ENCODE measurements at regions not wholly inside any gene's neighbourhood (a gene's known extent, or its start where the extent isn't known, plus 50 kb on each side); places are given as distances from the start of the nearest gene placed in this dataset.

- no peak for DNase-seq (ENCODE audit: low read depth, low spot score)
- H3K4me3 ChIP-seq (ENCODE audit: low read length) = no peak overlapping the region
Observed at GRCh38 chr9:126198854-126199253, 127.8 kb upstream of the MVB12B start.

DNA sequence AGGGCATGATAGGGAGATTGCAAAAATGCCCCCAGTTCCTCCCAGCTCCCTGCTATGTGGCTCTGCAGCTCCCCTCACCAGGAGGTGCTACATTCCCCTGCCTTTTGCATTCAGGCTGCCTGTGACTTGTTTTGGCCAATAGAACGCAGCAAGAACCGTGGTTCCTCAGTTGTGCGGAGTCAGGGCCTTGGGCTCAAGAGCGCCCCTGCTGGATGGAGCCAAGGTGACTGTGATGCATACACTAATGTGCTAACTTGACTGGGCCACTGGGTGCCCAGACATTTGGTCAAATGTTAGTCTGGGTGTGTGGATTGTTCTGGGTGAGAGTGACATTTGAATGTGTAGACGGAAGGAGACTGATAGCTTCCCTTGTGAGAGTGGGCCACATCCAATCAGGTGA, 123.3 kb upstream of the MVB12B start:
- H3K4me3 ChIP-seq (ENCODE audit: low read length) = no peak overlapping the region
- no peak for DNase-seq (ENCODE audit: low read depth, low spot score)

DNA sequence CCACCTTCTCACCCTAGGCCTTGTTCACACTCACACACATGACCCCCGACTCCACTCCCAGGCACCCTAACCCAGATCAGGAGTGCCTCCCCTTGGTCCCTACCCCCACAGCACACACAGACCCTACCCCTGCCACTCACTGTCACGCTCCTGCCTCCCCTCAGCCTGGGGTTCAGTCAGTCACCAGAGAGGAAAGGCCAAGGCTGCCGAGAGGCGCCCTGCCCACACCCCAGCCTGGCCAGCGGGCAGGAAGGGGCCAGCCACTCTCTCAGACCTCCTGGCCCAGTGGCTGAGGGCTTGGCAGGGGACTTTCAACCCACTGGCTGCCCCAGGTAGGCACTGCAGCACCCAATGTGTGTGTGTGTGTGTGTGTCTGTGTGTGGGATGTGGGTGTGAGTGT, 122.4 kb upstream of the MVB12B start:
- no peak overlapping the region for H3K4me3 ChIP-seq (ENCODE audit: low read length)
- DNase-seq (ENCODE audit: low read depth, low spot score) = no peak

DNA sequence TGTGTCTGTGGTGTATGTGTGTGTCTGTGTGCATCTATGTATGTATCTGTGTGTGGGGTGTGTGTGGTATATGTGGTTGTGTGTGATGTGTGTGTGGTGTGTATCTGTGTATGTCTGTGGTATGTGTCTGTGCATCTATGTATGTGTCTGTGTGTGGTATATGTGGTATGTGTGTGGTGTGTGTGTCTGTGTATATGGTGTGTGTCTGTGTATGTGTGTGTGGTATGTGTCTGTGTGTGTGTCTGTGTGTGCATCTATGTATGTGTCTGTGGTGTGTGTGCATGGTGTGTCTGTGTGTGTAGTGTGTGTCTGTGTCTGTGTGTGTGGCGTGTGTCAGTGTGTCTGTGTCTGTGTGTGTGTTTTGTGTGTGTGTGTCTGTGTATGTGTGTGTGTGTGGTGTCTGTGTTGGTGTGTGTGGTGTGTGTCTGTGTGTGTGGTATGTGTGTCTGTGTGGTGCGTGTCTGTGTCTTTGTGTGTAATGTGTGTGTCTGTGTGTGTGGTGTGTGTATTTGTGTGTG, 121.9 kb upstream of the MVB12B start:
- no peak for DNase-seq (ENCODE audit: low read depth, low spot score)
- no peak overlapping the region for H3K4me3 ChIP-seq (ENCODE audit: low read length)

GRCh38 chr9:126205265-126205664, 121.4 kb upstream of the MVB12B start:
- no peak for DNase-seq (ENCODE audit: low read depth, low spot score)
- H3K4me3 ChIP-seq (ENCODE audit: low read length) = no peak overlapping the region

- DNase-seq (ENCODE audit: low read depth, low spot score) = no peak
- no peak overlapping the region for H3K4me3 ChIP-seq (ENCODE audit: low read length)
Observed at GRCh38 chr9:126205845-126206498, 120.7 kb upstream of the MVB12B start.

DNA sequence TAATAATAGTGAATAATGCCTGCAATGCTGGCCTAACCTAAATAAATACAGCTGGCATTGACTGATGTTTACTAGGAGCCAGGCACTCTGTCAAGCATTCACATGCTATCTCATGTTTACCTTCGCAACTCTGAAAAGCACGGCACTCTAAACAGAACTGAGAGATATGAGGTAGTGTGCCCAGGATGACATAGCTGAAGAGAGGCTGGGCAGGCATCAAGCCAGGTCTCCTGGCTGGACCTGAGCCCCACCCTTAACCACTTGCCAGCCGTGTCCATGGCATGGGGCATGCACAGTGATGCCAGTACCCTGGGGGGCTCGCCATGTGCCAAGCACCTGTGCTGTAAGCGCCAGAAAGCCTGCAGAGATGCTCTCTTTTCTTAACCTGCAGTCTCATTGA, 119.4 kb upstream of the MVB12B start:
- no peak overlapping the region for H3K4me3 ChIP-seq (ENCODE audit: low read length)
- no peak for DNase-seq (ENCODE audit: low read depth, low spot score)

DNA sequence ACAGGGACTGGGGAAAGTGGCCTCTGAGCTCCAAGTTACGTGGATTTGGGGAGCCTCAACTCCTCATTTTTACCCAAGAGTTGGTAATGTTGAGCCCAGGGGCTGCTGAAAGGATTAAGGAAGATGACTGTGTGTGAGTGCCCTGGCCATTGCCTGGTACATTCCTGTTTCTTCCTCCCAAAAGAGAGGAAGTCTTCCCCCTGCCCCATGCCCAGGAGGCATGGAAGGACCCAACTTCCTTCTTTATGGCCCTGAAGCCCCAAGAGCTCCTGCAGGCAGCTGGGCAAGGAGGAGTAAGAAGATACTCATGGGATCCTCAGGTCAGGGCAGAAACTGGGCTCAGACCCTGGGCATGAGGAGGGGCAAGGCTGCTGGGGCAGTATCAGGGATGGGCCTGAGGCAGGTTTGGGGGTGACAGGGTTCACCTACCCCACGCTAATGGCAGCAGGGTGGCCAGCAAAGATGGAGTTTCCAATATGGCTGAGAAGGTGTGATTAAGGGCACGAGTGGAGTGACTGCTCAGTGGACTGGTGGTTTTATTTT, 118.3 kb upstream of the MVB12B start:
- DNase-seq (ENCODE audit: low read depth, low spot score) = no peak
- no peak overlapping the region for H3K4me3 ChIP-seq (ENCODE audit: low read length)

DNA sequence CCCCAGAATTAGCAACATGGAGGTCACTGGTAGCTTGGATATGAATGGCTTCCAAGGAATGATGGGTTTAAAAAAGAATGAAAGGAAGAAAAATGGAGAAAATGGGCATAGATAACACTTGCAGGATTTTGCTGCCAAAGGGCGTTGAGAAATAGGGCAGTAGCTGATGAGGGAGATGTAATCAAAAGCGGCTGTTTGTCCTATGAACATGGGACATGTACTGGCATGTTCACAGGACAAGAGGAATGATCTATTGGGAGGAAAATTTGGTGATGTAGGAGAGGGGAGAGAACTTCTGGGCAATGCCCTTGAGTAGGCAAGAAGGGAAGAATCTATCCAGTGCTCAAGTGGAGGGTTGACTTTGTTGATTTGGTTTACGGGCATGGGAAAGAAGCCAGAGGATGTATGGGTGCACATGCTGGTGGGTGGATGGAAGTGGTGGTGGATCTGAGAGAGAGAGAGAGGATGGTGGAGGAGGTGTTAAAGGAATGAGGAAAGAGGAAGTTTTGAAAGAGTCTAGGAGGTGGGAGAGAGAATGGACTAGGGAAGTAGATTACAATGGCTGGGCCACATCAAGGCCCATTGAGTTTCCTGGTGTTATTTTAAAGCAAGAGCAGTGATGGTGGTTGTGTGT, 115.1 kb upstream of the MVB12B start:
- no peak for DNase-seq (ENCODE audit: low read depth, low spot score)
- no peak overlapping the region for H3K4me3 ChIP-seq (ENCODE audit: low read length)

GRCh38 chr9:126215486-126215885, 111.1 kb upstream of the MVB12B start:
- no peak overlapping the region for H3K4me3 ChIP-seq (ENCODE audit: low read length)
- no peak for DNase-seq (ENCODE audit: low read depth, low spot score)

DNA sequence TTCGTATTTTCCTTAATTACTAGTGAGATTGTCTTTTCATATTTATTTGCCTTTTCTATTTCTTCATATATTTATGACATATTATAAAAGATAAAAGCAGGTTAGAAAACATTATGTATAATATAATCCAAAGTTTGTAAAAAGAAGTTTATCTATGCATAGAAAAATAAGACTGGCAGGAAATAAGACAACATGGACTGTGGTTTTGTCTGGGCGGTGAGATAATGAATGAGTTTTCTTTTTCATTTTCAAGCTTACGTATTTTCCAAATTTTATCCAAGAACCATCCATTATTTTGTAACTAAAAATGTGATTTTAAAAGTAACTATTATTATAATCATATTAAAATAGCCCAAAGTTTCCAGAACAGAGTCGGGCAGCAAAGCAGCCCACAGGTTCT, 109.8 kb upstream of the MVB12B start:
- no peak for DNase-seq (ENCODE audit: low read depth, low spot score)
- no peak overlapping the region for H3K4me3 ChIP-seq (ENCODE audit: low read length)

DNA sequence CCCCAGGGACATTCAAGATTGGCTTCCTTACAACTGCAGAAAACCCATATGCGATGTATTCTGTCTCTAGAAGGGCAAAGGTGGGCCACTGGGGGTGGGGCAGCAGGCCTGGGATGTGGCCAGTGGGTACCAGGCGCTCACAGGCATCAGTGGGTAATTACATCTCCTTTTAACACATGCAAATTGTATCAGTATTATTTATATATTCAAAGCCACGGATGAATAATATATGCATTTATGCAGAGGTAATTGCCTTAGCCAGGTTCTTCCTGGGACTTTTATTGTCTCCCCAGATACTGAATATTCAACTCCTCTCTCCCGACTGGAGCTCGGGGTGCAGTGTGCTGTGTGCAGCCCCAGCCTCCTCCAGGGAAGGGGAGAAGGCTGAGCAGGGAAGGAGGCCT, 109.4 kb upstream of the MVB12B start:
- H3K4me3 ChIP-seq (ENCODE audit: low read length) = no peak overlapping the region
- no peak for DNase-seq (ENCODE audit: low read depth, low spot score)

DNA sequence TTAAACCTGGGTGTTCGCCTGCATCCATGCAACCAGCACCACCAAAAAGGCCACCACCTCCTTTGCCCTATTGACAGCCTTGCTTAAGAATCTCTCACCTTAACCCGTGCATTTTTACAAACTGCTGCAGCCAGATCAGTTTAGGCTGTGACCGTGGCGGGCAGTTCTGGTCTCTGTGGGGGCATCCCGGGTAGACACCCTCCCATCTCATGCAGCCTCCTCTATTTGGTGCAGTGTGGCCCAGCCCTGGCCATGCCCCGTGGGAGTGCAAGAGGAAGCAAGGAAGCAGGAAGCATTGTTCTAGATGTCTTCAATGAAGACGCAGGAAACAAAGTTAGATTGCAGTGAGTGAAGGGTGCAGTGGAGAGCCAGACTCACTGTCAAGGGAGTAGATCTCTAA, 108.8 kb upstream of the MVB12B start:
- DNase-seq (ENCODE audit: low read depth, low spot score) = no peak
- H3K4me3 ChIP-seq (ENCODE audit: low read length) = no peak overlapping the region

DNA sequence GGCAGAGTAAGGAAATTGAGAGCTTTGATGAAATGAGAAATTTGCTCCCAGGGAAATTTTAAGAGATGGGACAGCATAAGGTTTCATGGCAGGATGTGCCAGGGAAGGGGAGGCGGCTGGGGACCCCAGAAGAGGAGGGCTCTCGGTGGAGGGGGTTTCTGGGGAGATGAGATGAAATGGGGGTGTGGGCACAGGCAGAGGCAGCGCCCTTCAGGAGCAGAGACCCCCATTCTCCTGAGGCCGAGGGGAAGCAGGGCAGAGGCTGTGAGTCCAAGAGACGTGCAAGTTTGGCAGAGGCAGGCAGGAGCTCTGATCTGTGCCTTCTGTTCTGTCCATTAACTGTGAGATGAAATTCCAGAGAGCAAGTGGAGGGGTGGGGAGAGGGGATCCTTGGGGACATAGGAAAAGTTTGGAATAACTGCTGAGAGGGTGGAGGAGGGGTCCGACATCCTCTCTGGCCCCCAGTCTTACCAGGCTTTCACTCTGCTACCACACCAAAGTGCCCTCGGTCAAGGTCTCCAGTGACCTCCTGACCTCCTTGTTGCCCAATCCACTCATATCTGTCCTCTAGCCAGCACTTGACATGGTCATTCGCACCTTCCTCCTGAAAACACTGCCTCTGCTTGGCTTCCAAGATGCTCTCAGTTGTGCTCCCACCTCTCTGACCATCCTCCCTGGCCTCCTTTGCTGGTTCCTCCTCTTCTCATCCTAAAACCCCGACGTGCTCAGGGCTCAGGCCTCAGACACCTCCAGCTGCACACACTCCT, 108.1 kb upstream of the MVB12B start:
- DNase-seq (ENCODE audit: low read depth, low spot score) = no peak
- H3K4me3 ChIP-seq (ENCODE audit: low read length) = no peak overlapping the region

DNA sequence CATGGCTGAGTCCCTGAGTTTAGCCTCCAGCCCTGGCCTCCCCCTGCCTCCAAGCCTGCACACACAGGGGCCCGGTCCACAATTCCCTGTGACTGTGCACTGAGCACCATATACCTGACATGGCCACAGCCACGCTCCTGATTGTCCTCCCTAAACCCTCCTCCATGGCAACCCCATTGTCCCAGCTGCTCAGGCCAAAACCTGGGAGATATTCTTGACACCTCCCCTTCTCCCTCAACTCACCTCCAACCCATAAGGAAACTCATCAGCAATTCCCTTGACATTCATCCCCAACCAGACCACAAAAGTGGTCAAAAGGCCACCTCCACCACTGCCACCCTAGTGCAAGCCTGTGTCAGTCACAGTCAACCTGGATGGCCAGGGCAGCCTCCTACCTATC, 107.5 kb upstream of the MVB12B start:
- DNase-seq (ENCODE audit: low read depth, low spot score) = no peak
- no peak overlapping the region for H3K4me3 ChIP-seq (ENCODE audit: low read length)

- no peak for DNase-seq (ENCODE audit: low read depth, low spot score)
Observed at GRCh38 chr9:126219648-126220063, 107.0 kb upstream of the MVB12B start.

DNA sequence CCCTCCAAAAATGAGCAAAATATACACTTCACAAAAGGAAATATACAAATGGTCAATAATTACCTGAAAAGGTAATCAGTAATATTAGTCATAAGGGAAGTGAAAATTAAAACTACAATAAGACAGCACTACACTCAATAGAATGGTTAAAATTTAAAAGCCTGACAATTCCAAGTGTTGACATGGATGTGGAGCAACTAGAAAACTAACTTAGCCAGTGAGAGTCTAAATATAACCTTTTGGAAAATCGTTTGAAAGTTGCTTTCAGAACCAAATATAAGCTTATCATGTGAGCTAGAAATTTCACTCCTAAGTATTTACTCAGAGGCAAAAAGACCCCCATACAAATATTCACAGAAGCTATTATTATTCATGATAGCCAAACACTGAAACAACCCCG, 105.1 kb upstream of the MVB12B start:
- H3K4me3 ChIP-seq (ENCODE audit: low read length) = no peak overlapping the region

More at GRCh38 chr9:126219648-126220063, 107.0 kb upstream of the MVB12B start:
- no peak overlapping the region for H3K4me3 ChIP-seq (ENCODE audit: low read length)

DNA sequence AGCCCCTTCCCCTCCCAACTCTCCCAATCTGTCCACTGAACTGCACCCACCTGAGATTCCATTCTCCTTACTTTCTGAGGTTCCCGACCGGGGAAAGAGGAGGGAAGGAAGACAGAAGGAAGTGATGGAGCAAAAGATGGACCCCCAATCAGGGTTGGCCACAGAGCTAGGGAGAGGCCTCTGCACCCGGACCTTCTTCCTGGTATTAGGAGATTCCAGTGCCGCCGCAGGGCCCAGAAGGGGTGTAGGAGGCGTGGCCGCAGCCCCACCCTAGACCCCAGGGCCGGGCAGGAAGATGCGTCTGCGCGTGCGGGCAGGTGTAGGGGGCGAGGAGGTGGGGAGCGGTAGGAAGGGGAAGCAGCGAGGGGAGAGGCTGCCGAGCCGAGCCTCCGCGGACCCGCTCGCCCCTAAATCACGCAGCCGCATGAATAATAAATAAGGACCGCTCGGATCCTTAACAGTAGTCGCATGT, 104.2 kb upstream of the MVB12B start:
- DNase-seq (ENCODE audit: low read depth, low spot score) = no peak
- H3K4me3 ChIP-seq (ENCODE audit: low read length) = no peak overlapping the region

More for the DNA sequence above, 105.1 kb upstream of the MVB12B start:
- no peak for DNase-seq (ENCODE audit: low read depth, low spot score)

DNA sequence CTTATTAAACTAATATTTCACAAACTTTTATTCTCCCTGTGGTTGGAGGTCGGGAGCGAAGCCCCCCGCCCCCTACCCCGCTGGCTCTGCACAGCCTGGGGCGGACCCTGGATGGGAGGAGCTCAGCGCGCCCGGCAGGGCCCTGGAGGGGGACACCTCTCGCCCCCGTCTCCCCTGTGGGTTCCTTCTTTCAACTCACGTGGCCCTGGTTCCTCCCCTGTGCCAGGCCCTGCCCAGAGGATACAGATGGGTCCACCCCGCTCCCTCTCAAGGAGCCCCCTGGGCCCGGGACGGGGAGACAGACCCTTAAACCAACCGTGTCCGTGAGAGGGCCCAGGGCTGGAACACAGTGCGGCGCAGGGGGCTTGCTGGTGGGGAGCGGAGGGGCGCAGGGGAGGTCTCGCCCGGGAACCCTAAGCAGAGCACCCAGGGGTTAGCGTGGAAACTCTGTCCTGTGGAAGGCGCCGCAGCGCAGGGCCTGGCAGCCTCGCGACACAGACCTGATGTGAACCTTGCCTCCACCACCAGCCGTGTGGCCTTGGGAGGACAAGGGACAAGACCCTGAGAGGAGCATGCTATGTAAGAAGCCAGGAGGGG, 103.7 kb upstream of the MVB12B start:
- H3K4me3 ChIP-seq (ENCODE audit: low read length) = no peak overlapping the region
- DNase-seq (ENCODE audit: low read depth, low spot score) = no peak

Measured in Jurkat, Clone E6-1 (cell line).